ENCODE measurements at regions not wholly inside any gene's neighbourhood (a gene's known extent, or its start where the extent isn't known, plus 50 kb on each side); places are given as distances from the start of the nearest gene placed in this dataset.

GRCh38 chr5:31051316-31051715 lies 142.2 kb upstream of the CDH6 start:
- H3K27ac ChIP-seq (ENCODE audit: low read depth, low read length), result no peak overlapping the region
- H3K9me3 ChIP-seq (ENCODE audit: control insufficient read depth, insufficient read depth, low read length), result no peaks in the 10 kb centered on the region
- H3K27me3 ChIP-seq (ENCODE audit: control insufficient read depth, insufficient read depth, low read length), result no peaks in the 10 kb centered on the region
- DNase-seq (ENCODE audit: low read depth, low spot score), result no peak
- ChIA-PET POLR2A (no interaction called here), CTCF (interaction anchor here (0.7 kb wide), 1 partner anchor 181 kb away, joined by 5 read pairs; no protein-coding TSS in a partner anchor)
- no peak for TF ChIP-seq CTCF (IDR thresholded peaks at IDR 0.05; ENCODE audit: low read depth, low read length)
- no peak overlapping the region for H3K4me3 ChIP-seq (ENCODE audit: low read depth, low read length)

GRCh38 chr5:31049936-31050704 lies 143.4 kb upstream of the CDH6 start:
- POLR2A ChIA-PET, result no interaction called here
- CTCF ChIA-PET, result no interaction called here
- no peak for TF ChIP-seq CTCF (IDR thresholded peaks at IDR 0.05; ENCODE audit: low read depth, low read length)
- Histone ChIP-seq H3K27ac (ENCODE audit: low read depth, low read length) (no peak overlapping the region), H3K4me3 (ENCODE audit: low read depth, low read length) (no peak overlapping the region), H3K9me3 (ENCODE audit: control insufficient read depth, insufficient read depth, low read length) (no peaks in the 10 kb centered on the region), H3K27me3 (ENCODE audit: control insufficient read depth, insufficient read depth, low read length) (no peaks in the 10 kb centered on the region)
- peak; percentile 13 for DNase-seq (ENCODE audit: low read depth, low spot score)

GRCh38 chr5:31049461-31049860 lies 144.0 kb upstream of the CDH6 start:
- Histone ChIP-seq H3K27ac (ENCODE audit: low read depth, low read length) (no peak overlapping the region), H3K27me3 (ENCODE audit: control insufficient read depth, insufficient read depth, low read length) (no peaks in the 10 kb centered on the region), H3K9me3 (ENCODE audit: control insufficient read depth, insufficient read depth, low read length) (no peaks in the 10 kb centered on the region), H3K4me3 (ENCODE audit: low read depth, low read length) (no peak overlapping the region)
- no peak for TF ChIP-seq CTCF (IDR thresholded peaks at IDR 0.05; ENCODE audit: low read depth, low read length)
- ChIA-PET CTCF (no interaction called here), POLR2A (no interaction called here)
- no peak for DNase-seq (ENCODE audit: low read depth, low spot score)

- ChIA-PET CTCF (no interaction called here), POLR2A (no interaction called here)
- H3K27ac ChIP-seq (ENCODE audit: low read depth, low read length), result no peak overlapping the region
- no peaks in the 10 kb centered on the region for H3K9me3 ChIP-seq (ENCODE audit: control insufficient read depth, insufficient read depth, low read length)
- no peak overlapping the region for H3K4me3 ChIP-seq (ENCODE audit: low read depth, low read length)
- H3K27me3 ChIP-seq (ENCODE audit: control insufficient read depth, insufficient read depth, low read length), result no peaks in the 10 kb centered on the region
- no peak for DNase-seq (ENCODE audit: low read depth, low spot score)
- no peak for TF ChIP-seq CTCF (IDR thresholded peaks at IDR 0.05; ENCODE audit: low read depth, low read length)
These were observed 144.9 kb upstream of the CDH6 start for GRCh38 chr5:31048282-31049270.

- ChIA-PET POLR2A (no interaction called here), CTCF (no interaction called here)
- Histone ChIP-seq H3K27me3 (ENCODE audit: control insufficient read depth, insufficient read depth, low read length) (no peaks in the 10 kb centered on the region), H3K9me3 (ENCODE audit: control insufficient read depth, insufficient read depth, low read length) (no peaks in the 10 kb centered on the region), H3K27ac (ENCODE audit: low read depth, low read length) (no peak overlapping the region), H3K4me3 (ENCODE audit: low read depth, low read length) (no peak overlapping the region)
- TF ChIP-seq CTCF (IDR thresholded peaks at IDR 0.05; ENCODE audit: low read depth, low read length), result no peak
- DNase-seq (ENCODE audit: low read depth, low spot score), result no peak
These were observed 145.9 kb upstream of the CDH6 start for GRCh38 chr5:31047621-31048020.
